H1 (cell line): ENCODE measurements at regions not wholly inside any gene's neighbourhood (a gene's known extent, or its start where the extent isn't known, plus 50 kb on each side); places are given as distances from the start of the nearest gene placed in this dataset.

Source experiments
- MAFK ChIP-seq: IDR thresholded peaks from 2 replicates; pipeline ENCODE4 v1.6.1; 2012; ENCODE audit warnings: low read depth, mild to moderate bottlenecking, improper control_type of control experiment, low read length
- NRF1 ChIP-seq: IDR thresholded peaks from 2 replicates; pipeline ENCODE4 v1.6.1; 2011; ENCODE audit warnings: mild to moderate bottlenecking, low read depth, low read length, improper control_type of control experiment
- POLR2AphosphoS5 ChIP-seq: IDR thresholded peaks from 2 replicates; pipeline ENCODE4 v1.6.1; 2011; ENCODE audit warnings: low read depth, low read length
- SIX5 ChIP-seq: IDR thresholded peaks from 2 replicates; pipeline ENCODE4 v1.6.1; 2011; ENCODE audit warnings: mild to moderate bottlenecking, low read depth, low read length
- SUZ12 ChIP-seq: fragments of 200-600 bp; sonication (generic); IDR thresholded peaks from 2 replicates; pipeline ENCODE4 v1.6.1; 2012; ENCODE audit warnings: mild to moderate bottlenecking, inconsistent platforms, low read length, moderate library complexity, mixed read lengths
- TBP ChIP-seq: IDR thresholded peaks from 2 replicates; pipeline ENCODE4 v1.6.1; 2011; ENCODE audit warnings: low read depth, low read length, improper control_type of control experiment
- TF ChIP-seq, protein P1 (sequence below): IDR thresholded peaks from 2 replicates; pipeline ENCODE4 v1.6.1; 2012; ENCODE audit warnings: inconsistent platforms

- TF ChIP-seq NRF1 = no peak
- TF ChIP-seq SIX5 = no peak
- TF ChIP-seq, protein P1, sequence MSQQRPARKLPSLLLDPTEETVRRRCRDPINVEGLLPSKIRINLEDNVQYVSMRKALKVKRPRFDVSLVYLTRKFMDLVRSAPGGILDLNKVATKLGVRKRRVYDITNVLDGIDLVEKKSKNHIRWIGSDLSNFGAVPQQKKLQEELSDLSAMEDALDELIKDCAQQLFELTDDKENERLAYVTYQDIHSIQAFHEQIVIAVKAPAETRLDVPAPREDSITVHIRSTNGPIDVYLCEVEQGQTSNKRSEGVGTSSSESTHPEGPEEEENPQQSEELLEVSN = no peak
- no peak for TF ChIP-seq SUZ12
- no peak for TF ChIP-seq TBP
- no peak for TF ChIP-seq MAFK
- no peak for TF ChIP-seq POLR2AphosphoS5
These were observed 708.4 kb downstream of the KCNT2 start (continued) for GRCh38 chr1:195899762-195900352.
